K562 (cell line): ENCODE measurements at regions not wholly inside any gene's neighbourhood (a gene's known extent, or its start where the extent isn't known, plus 50 kb on each side); places are given as distances from the start of the nearest gene placed in this dataset.

ENCODE experiments used
- ATAC-seq: fragments of 200-7000 bp; cut with Tn5 transposase; 3 replicates; pipeline ENCODE4 v1.9.1; 2020; ENCODE audit warnings: moderate library complexity
- BruUV-seq: library from RNA; stranded (reverse); fragments of 400-500 nt; replicated peaks from 2 replicates; lab custom pipeline; 2021; lab: Mats Ljungman, UMichigan
- CTCF ChIA-PET: fragments of 300-600 bp; formaldehyde crosslinking; extraction: SDS; loops from one replicate; lab custom pipeline; 2021; ENCODE audit warnings: low intra/inter-chr PET ratio; lab: Yijun Ruan, JAX
- POLR2A ChIA-PET: fragments of 300-600, 350-650 bp; sonication (Branson Sonifier 250); formaldehyde crosslinking; extraction: SDS; loops from one replicate; lab custom pipeline; 2021; ENCODE audit warnings: antibody characterized with exemption, inconsistent platforms; lab: Yijun Ruan, JAX
- DNase-seq, 4 experiments: peaks; one replicate each; pipeline versions ENCODE4 v3.0.0 to v3.0.0-alpha.2; 2011 to 2018; ENCODE audit warnings: low spot score in 3 of 4, mixed read lengths in 3 of 4; ENCODE audit errors: extremely low read depth in 1 of 4
- FAIRE-seq: peaks from 2 replicates; lab custom pipeline; 2011; peaks lifted over from hg19 to GRCh38; lab: Jason Lieb, UNC
- H2AFZ ChIP-seq: 2 replicates; pipeline ENCODE4 v1.6.0; 2011; ENCODE audit warnings: low read depth, low read length, control low read depth, inconsistent platforms
- H3K27ac ChIP-seq: fragments of 200-600 bp; 3 replicates; pipeline ENCODE4 v1.8.0; 2011; ENCODE audit warnings: low read depth, mild to moderate bottlenecking, control low read depth, inconsistent platforms, low read length, moderate library complexity, mixed read lengths; ENCODE audit errors: extremely low read depth
- H3K27me3 ChIP-seq, 2 experiments: fragments of 300-600 bp in 1 of 2; 2 replicates in 1 of 2; 3 replicates in 1 of 2; pipeline versions ENCODE4 v1.6.0 to v1.8.0; 2011; ENCODE audit warnings: inconsistent platforms in 2 of 2, low read length in 2 of 2, mild to moderate bottlenecking in 1 of 2, mixed read lengths in 1 of 2, moderate library complexity in 1 of 2; ENCODE audit not compliant: control insufficient read depth in 2 of 2, insufficient read depth in 2 of 2
- H3K36me3 ChIP-seq: fragments of 300-600 bp; 3 replicates; pipeline ENCODE4 v1.8.0; 2011; ENCODE audit warnings: mild to moderate bottlenecking, low read length, inconsistent platforms; ENCODE audit not compliant: control insufficient read depth, insufficient read depth
- H3K4me1 ChIP-seq, 2 experiments: fragments of 200-600 bp in 1 of 2; replicated peaks in 1 of 2; 2 replicates in 1 of 2; 3 replicates in 1 of 2; pipeline versions ENCODE4 v1.5.1 to v1.8.0; 2011; ENCODE audit warnings: inconsistent platforms in 2 of 2, low read length in 2 of 2, mild to moderate bottlenecking in 1 of 2, mixed read lengths in 1 of 2, moderate library complexity in 1 of 2; ENCODE audit not compliant: control insufficient read depth in 2 of 2, insufficient read depth in 2 of 2
- H3K4me2 ChIP-seq: 2 replicates; pipeline ENCODE4 v1.6.1; 2011; ENCODE audit warnings: low read length, control low read depth, inconsistent platforms, mixed read lengths; ENCODE audit not compliant: insufficient read depth
- H3K4me3 ChIP-seq: fragments of 200-600 bp; sonication (generic), shearing (Covaris generic); 2 replicates; pipeline ENCODE4 v1.5.1; 2016; ENCODE audit warnings: control low read depth, inconsistent platforms
- H3K79me2 ChIP-seq: fragments of 200-600 bp; 3 replicates; pipeline ENCODE4 v1.8.0; 2011; ENCODE audit warnings: low read length, inconsistent platforms; ENCODE audit not compliant: control insufficient read depth, insufficient read depth
- H3K9ac ChIP-seq, 2 experiments: 2 replicates each; pipeline versions ENCODE4 v1.6.0 to v1.6.1; 2011; ENCODE audit warnings: low read depth in 2 of 2, low read length in 2 of 2, control low read depth in 1 of 2, inconsistent platforms in 1 of 2, mild to moderate bottlenecking in 1 of 2, mixed read lengths in 1 of 2; ENCODE audit not compliant: insufficient read depth in 1 of 2
- H3K9me1 ChIP-seq: one replicate; pipeline ENCODE4 v1.6.0; 2011; ENCODE audit warnings: inconsistent platforms, mild to moderate bottlenecking, low read length, moderate library complexity; ENCODE audit not compliant: control insufficient read depth, insufficient read depth
- H3K9me3 ChIP-seq: replicated peaks from 2 replicates; pipeline ENCODE4 v1.5.1; 2011; ENCODE audit warnings: low read depth, low read length, inconsistent platforms; ENCODE audit not compliant: control insufficient read depth, insufficient read depth
- H4K20me1 ChIP-seq: replicated peaks from 2 replicates; pipeline ENCODE4 v1.6.1; 2011; ENCODE audit warnings: low read length, inconsistent platforms, mixed read lengths; ENCODE audit not compliant: control insufficient read depth, insufficient read depth
- ATF6 ChIP-seq: sonication (generic); formaldehyde crosslinking; IDR thresholded peaks from 2 replicates; pipeline ENCODE4 v1.4.0; 2020; ENCODE audit warnings: mild to moderate bottlenecking, missing genetic modification reagents
- LARP7 ChIP-seq: fragments of 450-650 bp; IDR thresholded peaks from 2 replicates; pipeline ENCODE4 v1.6.1; 2016
- MCM5 ChIP-seq: fragments of 450-650 bp; IDR thresholded peaks from 2 replicates; pipeline ENCODE4 v1.6.1; 2016; ENCODE audit warnings: low read depth
- PURB ChIP-seq: sonication (generic); formaldehyde crosslinking; IDR thresholded peaks from 2 replicates; pipeline ENCODE4 v1.9.0; 2021; ENCODE audit warnings: low read depth, mild to moderate bottlenecking, missing genetic modification reagents
- SMARCA4 ChIP-seq: fragments of 450-650 bp; IDR thresholded peaks from 2 replicates; pipeline ENCODE4 v1.6.1; 2016
- THAP12 ChIP-seq: fragments of 250-450 bp; sonication (Bioruptor Pico); IDR thresholded peaks from 2 replicates; pipeline ENCODE4 v1.9.0; 2021; ENCODE audit warnings: mild to moderate bottlenecking, inconsistent platforms
- THRAP3 ChIP-seq: fragments of 450-650 bp; IDR thresholded peaks from 2 replicates; pipeline ENCODE4 v1.6.1; 2016; ENCODE audit warnings: mild to moderate bottlenecking, inconsistent platforms, borderline replicate concordance
- XRCC5 ChIP-seq: fragments of 200-400 bp; formaldehyde crosslinking; IDR thresholded peaks from 2 replicates; pipeline ENCODE4 v1.6.1; 2017; ENCODE audit warnings: low read depth, mild to moderate bottlenecking, low read length
- ZNF140 ChIP-seq: fragments of 250-450 bp; sonication (Bioruptor Pico); IDR thresholded peaks from 2 replicates; pipeline ENCODE4 v1.8.0; 2021; ENCODE audit warnings: moderate library complexity, mild to moderate bottlenecking, inconsistent platforms
- ZNF175 ChIP-seq: fragments of 200-800 bp; sonication (Bioruptor generic); IDR thresholded peaks from 2 replicates; pipeline ENCODE4 v1.6.1; 2016; ENCODE audit warnings: low read depth, mild to moderate bottlenecking, missing genetic modification characterization, missing compliant biosample characterization
- ZNF282 ChIP-seq: sonication (generic); formaldehyde crosslinking; IDR thresholded peaks from 2 replicates; pipeline ENCODE4 v1.8.1; 2023; ENCODE audit warnings: missing genetic modification reagents
- ZNF77 ChIP-seq: fragments of 250-450 bp; sonication (Bioruptor Pico); IDR thresholded peaks from 2 replicates; pipeline ENCODE4 v1.5.0; 2020
- WGBS: fragments of 100-300 bp; shearing (Covaris generic); methylation state at CpG from one replicate; pipeline ENCODE4 v1.1.6; 2016; ENCODE audit warnings: low coverage, mixed read lengths; ENCODE audit not compliant: insufficient coverage; ENCODE audit errors: missing lambda C conversion rate; 5-methylcytosine and 5-hydroxymethylcytosine counted together
- in situ Hi-C: fragments of 300-500 bp; cut with MboI; formaldehyde crosslinking; loops from 4 replicates; pipeline ENCODE4 v1.15.0; 2018; ENCODE audit warnings: inconsistent platforms, mixed read lengths
- intact Hi-C: fragments of 100-400 bp; cut with micrococcal nuclease; formaldehyde crosslinking; loops from 2 replicates; pipeline ENCODE4 v1.14.2; 2022

GRCh38 chr4:162682651-162683050 lies 484.0 kb downstream of the NAF1 start:
- in situ Hi-C loops: no loop called here
- BruUV-seq: no TSS peak
- H3K27me3 ChIP-seq: no peaks in the 10 kb centered on the region
- no peaks in the 10 kb centered on the region for H3K4me1 ChIP-seq
- no peaks in the 10 kb centered on the region for H3K79me2 ChIP-seq
- ChIA-PET CTCF (no interaction called here), POLR2A (no interaction called here)
- no peaks in the 10 kb centered on the region for H4K20me1 ChIP-seq
- 0% methylated on average over 1 of the region's 1 CpG for WGBS
- H3K4me2 ChIP-seq: no peak overlapping the region
- H3K27ac ChIP-seq: no peak overlapping the region
- H3K36me3 ChIP-seq: no peaks in the 10 kb centered on the region
- no peak overlapping the region for H3K9ac ChIP-seq
- H3K9me3 ChIP-seq: no peaks in the 10 kb centered on the region
- intact Hi-C loops: no loop called here
- no peak for FAIRE-seq
- DNase-seq: no peak
- TF ChIP-seq LARP7: no peak
- no peak for TF ChIP-seq MCM5
- TF ChIP-seq SMARCA4: no peak
- TF ChIP-seq PURB (CRISPR knock-in tag): no peak
- no peak for TF ChIP-seq ZNF282
- no peak for TF ChIP-seq ZNF140
- TF ChIP-seq ATF6: no peak
- no peak for TF ChIP-seq THAP12
- no peak for TF ChIP-seq ZNF175 (CRISPR knock-in tag)
- TF ChIP-seq ZNF77: no peak
- TF ChIP-seq THRAP3: no peak
- no peak for TF ChIP-seq XRCC5
- no peaks in the 10 kb centered on the region for H3K9me1 ChIP-seq
- H3K4me3 ChIP-seq: no peak overlapping the region
- ATAC-seq: no peak
- no peak overlapping the region for H2AFZ ChIP-seq
